NB4 (cell line): ENCODE measurements at regions not wholly inside any gene's neighbourhood (a gene's known extent, or its start where the extent isn't known, plus 50 kb on each side); places are given as distances from the start of the nearest gene placed in this dataset.

ENCODE experiments used
- MYC ChIP-seq: IDR thresholded peaks from 2 replicates; pipeline ENCODE4 v1.6.1; 2011; ENCODE audit warnings: low read depth, low read length
- POLR2A ChIP-seq: IDR thresholded peaks from 2 replicates; pipeline ENCODE4 v1.6.1; 2011; ENCODE audit warnings: mild to moderate bottlenecking; ENCODE audit not compliant: insufficient read length; ENCODE audit errors: extremely low read depth
- TF ChIP-seq, protein P1 (sequence below): IDR thresholded peaks from one replicate; pipeline ENCODE4 v1.5.1; 2012; ENCODE audit warnings: low read depth, low read length
- TF ChIP-seq, protein P2 (sequence below): IDR thresholded peaks from 2 replicates; pipeline ENCODE4 v1.6.1; 2011; ENCODE audit warnings: low read depth, low read length

DNA sequence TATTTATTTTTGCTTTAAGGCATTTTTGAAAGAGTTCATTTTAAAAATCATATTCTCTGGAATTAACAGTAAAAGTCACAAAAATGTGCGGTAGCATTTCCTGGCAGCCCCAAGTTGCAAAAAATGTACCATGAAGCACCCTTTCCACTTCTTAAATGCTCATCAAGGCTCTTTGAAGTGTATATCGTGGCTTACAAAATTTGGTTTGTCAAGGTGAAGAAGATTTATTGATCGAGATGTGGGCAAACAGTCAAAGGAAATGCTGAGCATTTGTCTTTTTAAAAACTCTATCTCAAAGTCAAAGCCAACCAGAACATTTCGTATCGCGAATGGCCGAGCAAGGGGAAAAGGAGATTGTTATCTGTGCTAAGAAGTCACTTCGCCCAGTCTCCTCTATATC lies 277.5 kb upstream of the KAZN start:
- TF ChIP-seq, protein P1, sequence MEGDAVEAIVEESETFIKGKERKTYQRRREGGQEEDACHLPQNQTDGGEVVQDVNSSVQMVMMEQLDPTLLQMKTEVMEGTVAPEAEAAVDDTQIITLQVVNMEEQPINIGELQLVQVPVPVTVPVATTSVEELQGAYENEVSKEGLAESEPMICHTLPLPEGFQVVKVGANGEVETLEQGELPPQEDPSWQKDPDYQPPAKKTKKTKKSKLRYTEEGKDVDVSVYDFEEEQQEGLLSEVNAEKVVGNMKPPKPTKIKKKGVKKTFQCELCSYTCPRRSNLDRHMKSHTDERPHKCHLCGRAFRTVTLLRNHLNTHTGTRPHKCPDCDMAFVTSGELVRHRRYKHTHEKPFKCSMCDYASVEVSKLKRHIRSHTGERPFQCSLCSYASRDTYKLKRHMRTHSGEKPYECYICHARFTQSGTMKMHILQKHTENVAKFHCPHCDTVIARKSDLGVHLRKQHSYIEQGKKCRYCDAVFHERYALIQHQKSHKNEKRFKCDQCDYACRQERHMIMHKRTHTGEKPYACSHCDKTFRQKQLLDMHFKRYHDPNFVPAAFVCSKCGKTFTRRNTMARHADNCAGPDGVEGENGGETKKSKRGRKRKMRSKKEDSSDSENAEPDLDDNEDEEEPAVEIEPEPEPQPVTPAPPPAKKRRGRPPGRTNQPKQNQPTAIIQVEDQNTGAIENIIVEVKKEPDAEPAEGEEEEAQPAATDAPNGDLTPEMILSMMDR, result no peak
- TF ChIP-seq POLR2A (no peak), MYC (no peak)
- TF ChIP-seq, protein P2, sequence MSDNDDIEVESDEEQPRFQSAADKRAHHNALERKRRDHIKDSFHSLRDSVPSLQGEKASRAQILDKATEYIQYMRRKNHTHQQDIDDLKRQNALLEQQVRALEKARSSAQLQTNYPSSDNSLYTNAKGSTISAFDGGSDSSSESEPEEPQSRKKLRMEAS, result no peak
